ENCODE measurements at regions not wholly inside any gene's neighbourhood (a gene's known extent, or its start where the extent isn't known, plus 50 kb on each side); places are given as distances from the start of the nearest gene placed in this dataset.

DNA sequence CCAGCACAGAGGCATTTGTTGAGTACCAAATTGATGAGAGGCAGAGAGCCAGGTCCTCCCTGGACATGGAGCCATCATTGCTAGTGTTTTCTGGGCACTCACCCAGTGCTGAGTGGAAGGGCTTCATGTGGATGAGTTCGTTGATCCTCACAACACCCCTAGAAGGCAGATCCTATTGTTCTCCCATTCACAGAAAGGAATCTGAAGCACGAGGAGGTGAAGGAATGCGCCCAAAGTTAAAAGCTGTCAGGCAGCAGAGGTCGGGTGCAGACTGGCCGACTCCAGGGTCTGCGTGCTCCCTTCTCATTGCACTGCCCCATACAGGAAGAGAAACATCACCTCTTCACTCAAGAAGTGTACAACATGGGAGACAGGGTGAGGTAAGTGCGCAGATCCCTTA is 153.5 kb upstream of the TNPO1 start:
- no peak for DNase-seq
- Histone ChIP-seq H3K27ac (ENCODE audit: low read depth in 2 of 2, low read length in 1 of 2) (no peak overlapping the region), H4K20me1 (ENCODE audit: insufficient read depth) (no peaks in the 10 kb centered on the region), H3K9me2 (no peaks in the 10 kb centered on the region), H3F3A (replicated peaks; ENCODE audit: insufficient read depth) (no peaks in the 10 kb centered on the region), H3K4me2 (no peak overlapping the region), H2AFZ (ENCODE audit: low read depth) (no peak overlapping the region), H3K79me2 (ENCODE audit: insufficient read depth) (no peaks in the 10 kb centered on the region), H3K36me3 (replicated peaks in 1 of 2; ENCODE audit: control insufficient read depth in 1 of 2, insufficient read depth in 2 of 2, low read length in 1 of 2) (no peaks in the 10 kb centered on the region), H3K4me1 (ENCODE audit: control insufficient read depth in 1 of 2, insufficient read depth in 2 of 2, low read depth in 1 of 2, low read length in 1 of 2) (no peaks in the 10 kb centered on the region), H3K27me3 (ENCODE audit: insufficient read depth) (no peaks in the 10 kb centered on the region; the same call in 1 of the 2 replicates), H3K4me3 (ENCODE audit: low read depth in 2 of 2, low read length in 1 of 2) (no peak overlapping the region), H3K9ac (no peak overlapping the region), H3K9me3 (no peaks in the 10 kb centered on the region)
- TF ChIP-seq, protein P1, sequence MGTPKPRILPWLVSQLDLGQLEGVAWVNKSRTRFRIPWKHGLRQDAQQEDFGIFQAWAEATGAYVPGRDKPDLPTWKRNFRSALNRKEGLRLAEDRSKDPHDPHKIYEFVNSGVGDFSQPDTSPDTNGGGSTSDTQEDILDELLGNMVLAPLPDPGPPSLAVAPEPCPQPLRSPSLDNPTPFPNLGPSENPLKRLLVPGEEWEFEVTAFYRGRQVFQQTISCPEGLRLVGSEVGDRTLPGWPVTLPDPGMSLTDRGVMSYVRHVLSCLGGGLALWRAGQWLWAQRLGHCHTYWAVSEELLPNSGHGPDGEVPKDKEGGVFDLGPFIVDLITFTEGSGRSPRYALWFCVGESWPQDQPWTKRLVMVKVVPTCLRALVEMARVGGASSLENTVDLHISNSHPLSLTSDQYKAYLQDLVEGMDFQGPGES (IDR thresholded peaks at IDR 0.05; ENCODE audit: low read depth, low read length): no peak
- no peak for TF ChIP-seq NRF1 (IDR thresholded peaks at IDR 0.05; ENCODE audit: low read depth, low read length)
- TF ChIP-seq, protein P2, sequence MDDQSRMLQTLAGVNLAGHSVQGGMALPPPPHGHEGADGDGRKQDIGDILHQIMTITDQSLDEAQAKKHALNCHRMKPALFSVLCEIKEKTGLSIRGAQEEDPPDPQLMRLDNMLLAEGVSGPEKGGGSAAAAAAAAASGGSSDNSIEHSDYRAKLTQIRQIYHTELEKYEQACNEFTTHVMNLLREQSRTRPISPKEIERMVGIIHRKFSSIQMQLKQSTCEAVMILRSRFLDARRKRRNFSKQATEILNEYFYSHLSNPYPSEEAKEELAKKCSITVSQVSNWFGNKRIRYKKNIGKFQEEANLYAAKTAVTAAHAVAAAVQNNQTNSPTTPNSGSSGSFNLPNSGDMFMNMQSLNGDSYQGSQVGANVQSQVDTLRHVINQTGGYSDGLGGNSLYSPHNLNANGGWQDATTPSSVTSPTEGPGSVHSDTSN (IDR thresholded peaks at IDR 0.05): no peak
- TF ChIP-seq GATA2 (CRISPR knock-in tag; IDR thresholded peaks at IDR 0.05): no peak
- TF ChIP-seq SMC3 (IDR thresholded peaks at IDR 0.05; ENCODE audit: low read depth, low read length): no peak
- no peak for TF ChIP-seq JUND (IDR thresholded peaks at IDR 0.05)
- 71% methylated on average over 7 of the region's 7 CpGs for WGBS (ENCODE audit: low lambda C conversion rate)
- CTCF ChIA-PET: no interaction called here
- POLR2A ChIA-PET: no interaction called here

DNA sequence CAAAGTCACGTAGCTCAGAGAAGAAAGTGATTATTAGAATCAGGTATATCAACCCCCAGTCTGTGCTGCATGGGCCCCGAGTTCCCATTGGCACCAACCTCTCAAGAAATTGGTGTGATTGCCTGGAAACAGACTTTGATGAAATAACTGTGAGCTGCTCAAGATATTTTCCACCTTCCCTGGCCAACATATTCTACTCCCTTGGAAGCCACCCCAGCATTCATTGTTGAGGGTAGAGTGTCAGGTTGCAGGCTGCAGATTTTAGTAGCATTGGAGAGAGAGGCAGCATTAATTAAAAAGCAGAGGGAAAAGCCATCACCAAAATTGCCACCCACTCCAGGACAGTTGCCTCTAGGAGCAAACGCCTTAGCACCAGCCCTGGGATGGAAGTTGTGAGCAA is 154.2 kb upstream of the TNPO1 start:
- CTCF ChIA-PET: no interaction called here

More for the DNA sequence above, 154.2 kb upstream of the TNPO1 start:
- no peaks in the 10 kb centered on the region for H4K20me1 ChIP-seq (ENCODE audit: insufficient read depth)
- no peaks in the 10 kb centered on the region for H3K4me1 ChIP-seq (ENCODE audit: control insufficient read depth in 1 of 2, insufficient read depth in 2 of 2, low read depth in 1 of 2, low read length in 1 of 2)
- no peaks in the 10 kb centered on the region for H3K36me3 ChIP-seq (replicated peaks in 1 of 2; ENCODE audit: control insufficient read depth in 1 of 2, insufficient read depth in 2 of 2, low read length in 1 of 2)
- DNase-seq: no peak
- no peaks in the 10 kb centered on the region for H3K9me2 ChIP-seq
- TF ChIP-seq, protein P2 (IDR thresholded peaks at IDR 0.05): no peak
- TF ChIP-seq, protein P3, sequence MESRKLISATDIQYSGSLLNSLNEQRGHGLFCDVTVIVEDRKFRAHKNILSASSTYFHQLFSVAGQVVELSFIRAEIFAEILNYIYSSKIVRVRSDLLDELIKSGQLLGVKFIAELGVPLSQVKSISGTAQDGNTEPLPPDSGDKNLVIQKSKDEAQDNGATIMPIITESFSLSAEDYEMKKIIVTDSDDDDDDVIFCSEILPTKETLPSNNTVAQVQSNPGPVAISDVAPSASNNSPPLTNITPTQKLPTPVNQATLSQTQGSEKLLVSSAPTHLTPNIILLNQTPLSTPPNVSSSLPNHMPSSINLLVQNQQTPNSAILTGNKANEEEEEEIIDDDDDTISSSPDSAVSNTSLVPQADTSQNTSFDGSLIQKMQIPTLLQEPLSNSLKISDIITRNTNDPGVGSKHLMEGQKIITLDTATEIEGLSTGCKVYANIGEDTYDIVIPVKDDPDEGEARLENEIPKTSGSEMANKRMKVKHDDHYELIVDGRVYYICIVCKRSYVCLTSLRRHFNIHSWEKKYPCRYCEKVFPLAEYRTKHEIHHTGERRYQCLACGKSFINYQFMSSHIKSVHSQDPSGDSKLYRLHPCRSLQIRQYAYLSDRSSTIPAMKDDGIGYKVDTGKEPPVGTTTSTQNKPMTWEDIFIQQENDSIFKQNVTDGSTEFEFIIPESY (IDR thresholded peaks at IDR 0.05; ENCODE audit: borderline replicate concordance, low read depth): no peak
- TF ChIP-seq MEF2A (IDR thresholded peaks at IDR 0.05; ENCODE audit: borderline replicate concordance, low read depth) (no peak), NFIC (IDR thresholded peaks at IDR 0.05; ENCODE audit: borderline replicate concordance) (no peak), NRF1 (IDR thresholded peaks at IDR 0.05; ENCODE audit: low read depth, low read length) (no peak), RXRA (IDR thresholded peaks at IDR 0.05; ENCODE audit: borderline replicate concordance, low read depth) (no peak), TCF12 (IDR thresholded peaks at IDR 0.05) (no peak), EP300 (IDR thresholded peaks at IDR 0.05; ENCODE audit: borderline replicate concordance in 1 of 2, low read depth in 1 of 2, low read length in 1 of 2) (no peak), EZH2phosphoT487 (IDR thresholded peaks at IDR 0.05; ENCODE audit: borderline replicate concordance, low read depth) (no peak), GABPA (IDR thresholded peaks at IDR 0.05; ENCODE audit: low read depth) (no peak)
- TF ChIP-seq, protein P4, sequence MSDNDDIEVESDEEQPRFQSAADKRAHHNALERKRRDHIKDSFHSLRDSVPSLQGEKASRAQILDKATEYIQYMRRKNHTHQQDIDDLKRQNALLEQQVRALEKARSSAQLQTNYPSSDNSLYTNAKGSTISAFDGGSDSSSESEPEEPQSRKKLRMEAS (IDR thresholded peaks at IDR 0.05; ENCODE audit: low read depth): no peak
- WGBS (ENCODE audit: low lambda C conversion rate): 63% methylated on average over 3 of the region's 3 CpGs
- POLR2A ChIA-PET: no interaction called here
- no peak overlapping the region for H2AFZ ChIP-seq (ENCODE audit: low read depth)
- H3K4me2 ChIP-seq: no peak overlapping the region
- H3F3A ChIP-seq (replicated peaks; ENCODE audit: insufficient read depth): no peaks in the 10 kb centered on the region
- no peak overlapping the region for H3K27ac ChIP-seq (ENCODE audit: low read depth in 2 of 2, low read length in 1 of 2)
- H3K9ac ChIP-seq: no peak overlapping the region
- H3K79me2 ChIP-seq (ENCODE audit: insufficient read depth): no peaks in the 10 kb centered on the region
- no peaks in the 10 kb centered on the region; the same call in 1 of the 2 replicates for H3K27me3 ChIP-seq (ENCODE audit: insufficient read depth)
- H3K4me3 ChIP-seq (ENCODE audit: low read depth in 2 of 2, low read length in 1 of 2): no peak overlapping the region
- no peaks in the 10 kb centered on the region for H3K9me3 ChIP-seq
